K562 (cell line): ENCODE measurements at regions not wholly inside any gene's neighbourhood (a gene's known extent, or its start where the extent isn't known, plus 50 kb on each side); places are given as distances from the start of the nearest gene placed in this dataset.

Source experiments
- ATAC-seq: fragments of 200-7000 bp; cut with Tn5 transposase; 3 replicates; pipeline ENCODE4 v1.9.1; 2020; ENCODE audit warnings: moderate library complexity
- BruUV-seq: library from RNA; stranded (reverse); fragments of 400-500 nt; replicated peaks from 2 replicates; lab custom pipeline; 2021; lab: Mats Ljungman, UMichigan
- CTCF ChIA-PET: fragments of 300-600 bp; formaldehyde crosslinking; extraction: SDS; loops from one replicate; lab custom pipeline; 2021; ENCODE audit warnings: low intra/inter-chr PET ratio; lab: Yijun Ruan, JAX
- POLR2A ChIA-PET: fragments of 300-600, 350-650 bp; sonication (Branson Sonifier 250); formaldehyde crosslinking; extraction: SDS; loops from one replicate; lab custom pipeline; 2021; ENCODE audit warnings: antibody characterized with exemption, inconsistent platforms; lab: Yijun Ruan, JAX
- DNase-seq, 4 experiments: peaks; one replicate each; pipeline versions ENCODE4 v3.0.0 to v3.0.0-alpha.2; 2011 to 2018; ENCODE audit warnings: low spot score in 3 of 4, mixed read lengths in 3 of 4; ENCODE audit errors: extremely low read depth in 1 of 4
- FAIRE-seq: peaks from 2 replicates; lab custom pipeline; 2011; peaks lifted over from hg19 to GRCh38; lab: Jason Lieb, UNC
- H2AFZ ChIP-seq: 2 replicates; pipeline ENCODE4 v1.6.0; 2011; ENCODE audit warnings: low read depth, low read length, control low read depth, inconsistent platforms
- H3K27ac ChIP-seq: fragments of 200-600 bp; 3 replicates; pipeline ENCODE4 v1.8.0; 2011; ENCODE audit warnings: low read depth, mild to moderate bottlenecking, control low read depth, inconsistent platforms, low read length, moderate library complexity, mixed read lengths; ENCODE audit errors: extremely low read depth
- H3K27me3 ChIP-seq, 2 experiments: fragments of 300-600 bp in 1 of 2; 2 replicates in 1 of 2; 3 replicates in 1 of 2; pipeline versions ENCODE4 v1.6.0 to v1.8.0; 2011; ENCODE audit warnings: inconsistent platforms in 2 of 2, low read length in 2 of 2, mild to moderate bottlenecking in 1 of 2, mixed read lengths in 1 of 2, moderate library complexity in 1 of 2; ENCODE audit not compliant: control insufficient read depth in 2 of 2, insufficient read depth in 2 of 2
- H3K36me3 ChIP-seq: fragments of 300-600 bp; 3 replicates; pipeline ENCODE4 v1.8.0; 2011; ENCODE audit warnings: mild to moderate bottlenecking, low read length, inconsistent platforms; ENCODE audit not compliant: control insufficient read depth, insufficient read depth
- H3K4me1 ChIP-seq, 2 experiments: fragments of 200-600 bp in 1 of 2; replicated peaks in 1 of 2; 2 replicates in 1 of 2; 3 replicates in 1 of 2; pipeline versions ENCODE4 v1.5.1 to v1.8.0; 2011; ENCODE audit warnings: inconsistent platforms in 2 of 2, low read length in 2 of 2, mild to moderate bottlenecking in 1 of 2, mixed read lengths in 1 of 2, moderate library complexity in 1 of 2; ENCODE audit not compliant: control insufficient read depth in 2 of 2, insufficient read depth in 2 of 2
- H3K4me2 ChIP-seq: 2 replicates; pipeline ENCODE4 v1.6.1; 2011; ENCODE audit warnings: low read length, control low read depth, inconsistent platforms, mixed read lengths; ENCODE audit not compliant: insufficient read depth
- H3K4me3 ChIP-seq: fragments of 200-600 bp; sonication (generic), shearing (Covaris generic); 2 replicates; pipeline ENCODE4 v1.5.1; 2016; ENCODE audit warnings: control low read depth, inconsistent platforms
- H3K79me2 ChIP-seq: fragments of 200-600 bp; 3 replicates; pipeline ENCODE4 v1.8.0; 2011; ENCODE audit warnings: low read length, inconsistent platforms; ENCODE audit not compliant: control insufficient read depth, insufficient read depth
- H3K9ac ChIP-seq, 2 experiments: 2 replicates each; pipeline versions ENCODE4 v1.6.0 to v1.6.1; 2011; ENCODE audit warnings: low read depth in 2 of 2, low read length in 2 of 2, control low read depth in 1 of 2, inconsistent platforms in 1 of 2, mild to moderate bottlenecking in 1 of 2, mixed read lengths in 1 of 2; ENCODE audit not compliant: insufficient read depth in 1 of 2
- H3K9me1 ChIP-seq: one replicate; pipeline ENCODE4 v1.6.0; 2011; ENCODE audit warnings: inconsistent platforms, mild to moderate bottlenecking, low read length, moderate library complexity; ENCODE audit not compliant: control insufficient read depth, insufficient read depth
- H3K9me3 ChIP-seq: replicated peaks from 2 replicates; pipeline ENCODE4 v1.5.1; 2011; ENCODE audit warnings: low read depth, low read length, inconsistent platforms; ENCODE audit not compliant: control insufficient read depth, insufficient read depth
- H4K20me1 ChIP-seq: replicated peaks from 2 replicates; pipeline ENCODE4 v1.6.1; 2011; ENCODE audit warnings: low read length, inconsistent platforms, mixed read lengths; ENCODE audit not compliant: control insufficient read depth, insufficient read depth
- ARID2 ChIP-seq: fragments of 450-650 bp; IDR thresholded peaks from 2 replicates; pipeline ENCODE4 v1.6.1; 2017; ENCODE audit warnings: antibody characterized with exemption, mild to moderate bottlenecking
- BCL6 ChIP-seq: fragments of 250-450 bp; sonication (Bioruptor Pico); IDR thresholded peaks from 2 replicates; pipeline ENCODE4 v1.4.0; 2020
- CHCHD3 ChIP-seq: fragments of 250-450 bp; sonication (Bioruptor Pico); IDR thresholded peaks from 2 replicates; pipeline ENCODE4 v2.1.2; 2022; ENCODE audit warnings: mild to moderate bottlenecking
- ERF ChIP-seq: fragments of 450-650 bp; formaldehyde crosslinking; IDR thresholded peaks from 2 replicates; pipeline ENCODE4 v1.4.0; 2020; ENCODE audit warnings: mild to moderate bottlenecking, mixed read lengths
- ESRRB ChIP-seq: fragments of 250-450 bp; sonication (Bioruptor Pico); IDR thresholded peaks from 2 replicates; pipeline ENCODE4 v1.5.0; 2020; ENCODE audit warnings: mild to moderate bottlenecking, moderate library complexity, borderline replicate concordance
- FOSL1 ChIP-seq: fragments of 200-800 bp; sonication (Bioruptor generic); conservative IDR thresholded peaks from 2 replicates; pipeline ENCODE4 v1.6.1; 2016; ENCODE audit warnings: missing genetic modification characterization, missing compliant biosample characterization
- HMG20A ChIP-seq: fragments of 450-650 bp; formaldehyde crosslinking; conservative IDR thresholded peaks from 2 replicates; pipeline ENCODE4 v1.4.0; 2020; ENCODE audit warnings: mild to moderate bottlenecking, mixed read lengths
- JUND ChIP-seq, 2 experiments: IDR thresholded peaks; 2 replicates in 1 of 2; 3 replicates in 1 of 2; pipeline ENCODE4 v1.6.1; 2011; ENCODE audit warnings: borderline replicate concordance in 2 of 2, low read depth in 2 of 2, low read length in 2 of 2, improper control_type of control experiment in 1 of 2, missing biosample characterization in 1 of 2, missing genetic modification characterization in 1 of 2, missing genetic modification reagents in 1 of 2
- KDM5B ChIP-seq: fragments of 200-600 bp; sonication (generic); IDR thresholded peaks from 2 replicates; pipeline ENCODE4 v1.6.1; 2012; ENCODE audit warnings: low read depth, mild to moderate bottlenecking, moderate library complexity, low read length, control low read depth, inconsistent platforms; ENCODE audit not compliant: insufficient replicate concordance
- MEF2A ChIP-seq: IDR thresholded peaks from 2 replicates; pipeline ENCODE4 v1.6.1; 2011; ENCODE audit warnings: low read depth, mild to moderate bottlenecking, low read length, moderate library complexity; ENCODE audit not compliant: control insufficient read depth
- MIER1 ChIP-seq: fragments of 450-650 bp; IDR thresholded peaks from 2 replicates; pipeline ENCODE4 v1.6.1; 2016; ENCODE audit warnings: antibody characterized with exemption, mild to moderate bottlenecking, low read depth
- NR2F6 ChIP-seq: fragments of 450-650 bp; formaldehyde crosslinking; IDR thresholded peaks from 2 replicates; pipeline ENCODE4 v1.4.0; 2020; ENCODE audit warnings: mild to moderate bottlenecking
- PTTG1 ChIP-seq: fragments of 450-650 bp; IDR thresholded peaks from 2 replicates; pipeline ENCODE4 v1.6.1; 2016; ENCODE audit warnings: low read depth, mild to moderate bottlenecking, missing genetic modification characterization, missing compliant biosample characterization
- TBP ChIP-seq: optimal IDR thresholded peaks from 2 replicates; pipeline ENCODE3; 2011; ENCODE audit warnings: low read depth, low read length, improper control_type of control experiment
- TEAD1 ChIP-seq, 2 experiments: fragments of 450-650 bp in 1 of 2; sonication (generic) in 1 of 2; formaldehyde crosslinking; IDR thresholded peaks; 2 replicates each; pipeline versions ENCODE4 v1.4.0 to v1.8.0; 2020 to 2022; ENCODE audit warnings: mild to moderate bottlenecking in 2 of 2, missing genetic modification reagents in 1 of 2
- THAP7 ChIP-seq: fragments of 250-450 bp; sonication (Bioruptor Pico); IDR thresholded peaks from 2 replicates; pipeline ENCODE4 v1.5.0; 2021
- ZNF140 ChIP-seq: fragments of 250-450 bp; sonication (Bioruptor Pico); IDR thresholded peaks from 2 replicates; pipeline ENCODE4 v1.8.0; 2021; ENCODE audit warnings: moderate library complexity, mild to moderate bottlenecking, inconsistent platforms
- ZNF197 ChIP-seq: fragments of 200-800 bp; sonication (Bioruptor generic); IDR thresholded peaks from 2 replicates; pipeline ENCODE4 v1.6.1; 2016; ENCODE audit warnings: low read depth, missing genetic modification characterization, missing compliant biosample characterization
- ZNF239 ChIP-seq: fragments of 250-450 bp; sonication (Bioruptor Pico); IDR thresholded peaks from 2 replicates; pipeline ENCODE4 v1.4.0; 2020; ENCODE audit warnings: mild to moderate bottlenecking
- ZNF77 ChIP-seq: fragments of 250-450 bp; sonication (Bioruptor Pico); IDR thresholded peaks from 2 replicates; pipeline ENCODE4 v1.5.0; 2020
- ZZZ3 ChIP-seq: fragments of 450-650 bp; IDR thresholded peaks from 2 replicates; pipeline ENCODE4 v1.6.1; 2016; ENCODE audit warnings: antibody characterized with exemption, mild to moderate bottlenecking, moderate library complexity
- in situ Hi-C: fragments of 300-500 bp; cut with MboI; formaldehyde crosslinking; loops from 4 replicates; pipeline ENCODE4 v1.15.0; 2018; ENCODE audit warnings: inconsistent platforms, mixed read lengths
- intact Hi-C: fragments of 100-400 bp; cut with micrococcal nuclease; formaldehyde crosslinking; loops from 2 replicates; pipeline ENCODE4 v1.14.2; 2022
- TF ChIP-seq, protein P1 (sequence below): fragments of 250-450 bp; sonication (Bioruptor Pico); IDR thresholded peaks from 2 replicates; pipeline ENCODE4 v1.9.0; 2021; ENCODE audit warnings: mild to moderate bottlenecking

DNA sequence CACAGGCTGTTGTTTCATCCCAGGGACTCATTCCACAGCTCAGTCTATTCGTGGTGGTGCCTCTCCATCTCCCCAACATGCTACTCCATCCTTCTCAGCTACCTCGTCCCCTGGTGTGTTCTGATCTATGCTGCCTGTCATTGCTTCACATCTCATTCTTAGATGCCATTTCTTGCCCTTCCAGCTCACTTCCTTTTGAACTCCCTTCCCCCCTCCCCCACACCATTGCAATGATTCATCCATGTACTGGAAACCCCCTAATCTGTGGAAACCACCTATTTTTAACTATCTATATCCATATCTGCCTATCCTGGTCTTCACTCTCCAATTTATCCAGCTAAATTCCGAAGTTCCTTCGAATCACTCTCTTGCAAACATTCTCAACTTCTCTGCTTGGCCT, 65.7 kb upstream of the PARD3B start (continued):
- TF ChIP-seq JUND (IDR thresholded peaks at IDR 0.05; ENCODE audit: borderline replicate concordance, low read depth, low read length): peak; percentile 28; the same call in 1 of the 2 replicates
- TF ChIP-seq JUND (tag; IDR thresholded peaks at IDR 0.05; ENCODE audit: borderline replicate concordance, low read depth, low read length): no peak
- peak; percentile 16; the same call in 1 of the 2 replicates for TF ChIP-seq FOSL1
- TF ChIP-seq TEAD1 (CRISPR knock-in tag; IDR thresholded peaks at IDR 0.05): no peak

GRCh38 chr2:204480676-204481075, 64.6 kb upstream of the PARD3B start:
- in situ Hi-C loops: no loop called here
- H3K79me2 ChIP-seq: no peaks in the 10 kb centered on the region
- POLR2A ChIA-PET: no interaction called here
- no peaks in the 10 kb centered on the region for H4K20me1 ChIP-seq
- H3K4me2 ChIP-seq: no peak overlapping the region
- no peak overlapping the region for H2AFZ ChIP-seq
- ATAC-seq: no peak
- CTCF ChIA-PET: no interaction called here
- intact Hi-C loops: no loop called here
- BruUV-seq: no TSS peak
- no peak for FAIRE-seq
- H3K4me3 ChIP-seq: no peak overlapping the region
- no peaks in the 10 kb centered on the region for H3K36me3 ChIP-seq
- no peaks in the 10 kb centered on the region for H3K9me1 ChIP-seq
- no peaks in the 10 kb centered on the region for H3K27me3 ChIP-seq
- H3K4me1 ChIP-seq: peaks cover 0 to 10% of the 10 kb centered on the region in 2 experiments; a peak in 3 of 5 replicates
- no peak for DNase-seq
- no peak overlapping the region for H3K9ac ChIP-seq
- no peaks in the 10 kb centered on the region for H3K9me3 ChIP-seq
- no peak overlapping the region for H3K27ac ChIP-seq
- no peak for TF ChIP-seq ERF (CRISPR knock-in tag)
- TF ChIP-seq ZNF239 (CRISPR knock-in tag): no peak
- no peak for TF ChIP-seq HMG20A (CRISPR knock-in tag)
- TF ChIP-seq ZZZ3: no peak
- TF ChIP-seq KDM5B: no peak
- TF ChIP-seq ZNF197: no peak
- no peak for TF ChIP-seq ZNF140 (CRISPR knock-in tag)
- TF ChIP-seq TBP: no peak
- no peak for TF ChIP-seq THAP7 (CRISPR knock-in tag)
- TF ChIP-seq ESRRB (CRISPR knock-in tag): no peak
- TF ChIP-seq CHCHD3: no peak
- no peak for TF ChIP-seq BCL6 (CRISPR knock-in tag)
- no peak for TF ChIP-seq ZNF77 (CRISPR knock-in tag)
- TF ChIP-seq, protein P1, sequence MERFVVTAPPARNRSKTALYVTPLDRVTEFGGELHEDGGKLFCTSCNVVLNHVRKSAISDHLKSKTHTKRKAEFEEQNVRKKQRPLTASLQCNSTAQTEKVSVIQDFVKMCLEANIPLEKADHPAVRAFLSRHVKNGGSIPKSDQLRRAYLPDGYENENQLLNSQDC (CRISPR knock-in tag): no peak
- TF ChIP-seq MIER1: no peak
- TF ChIP-seq NR2F6 (CRISPR knock-in tag): no peak
- TF ChIP-seq ARID2: no peak
- no peak for TF ChIP-seq MEF2A
- TF ChIP-seq PTTG1 (tag): no peak
